Mesendoderm (in vitro differentiated cells): ENCODE measurements at regions not wholly inside any gene's neighbourhood (a gene's known extent, or its start where the extent isn't known, plus 50 kb on each side); places are given as distances from the start of the nearest gene placed in this dataset.

Experiments
- DNase-seq: peaks from one replicate; pipeline ENCODE4 v3.0.0; 2013
- H2AK5ac ChIP-seq: 2 replicates; pipeline ENCODE4 v1.6.1; 2013; ENCODE audit warnings: low read length, inconsistent platforms
- H2BK120ac ChIP-seq: 2 replicates; pipeline ENCODE4 v1.6.1; 2013; ENCODE audit warnings: low read depth, mild to moderate bottlenecking, low read length, moderate library complexity, mixed read lengths
- H2BK15ac ChIP-seq: replicated peaks from 2 replicates; pipeline ENCODE4 v1.6.1; 2013; ENCODE audit warnings: low read depth, mild to moderate bottlenecking, moderate library complexity
- H2BK5ac ChIP-seq: 2 replicates; pipeline ENCODE4 v1.6.1; 2013; ENCODE audit warnings: low read length, inconsistent platforms
- H3K18ac ChIP-seq: 2 replicates; pipeline ENCODE4 v1.6.1; 2013; ENCODE audit warnings: mild to moderate bottlenecking, low read length, mixed read lengths
- H3K23ac ChIP-seq: one replicate; pipeline ENCODE4 v1.6.1; 2013; ENCODE audit warnings: low read length
- H3K27ac ChIP-seq: 2 replicates; pipeline ENCODE4 v1.5.1; 2013; ENCODE audit warnings: low read depth, mild to moderate bottlenecking, inconsistent platforms, low read length, moderate library complexity
- H3K27me3 ChIP-seq: 2 replicates; pipeline ENCODE4 v1.6.1; 2013; ENCODE audit warnings: low read length, control low read depth, mild to moderate bottlenecking, inconsistent platforms; ENCODE audit not compliant: insufficient read depth, poor library complexity
- H3K36me3 ChIP-seq: 2 replicates; pipeline ENCODE4 v1.6.1; 2013; ENCODE audit warnings: low read length, inconsistent platforms; ENCODE audit not compliant: control insufficient read depth, insufficient read depth
- H3K4ac ChIP-seq: one replicate; pipeline ENCODE4 v1.6.1; 2013; ENCODE audit warnings: low read depth, mild to moderate bottlenecking, low read length, moderate library complexity
- H3K4me1 ChIP-seq: 2 replicates; pipeline ENCODE4 v1.6.1; 2013; ENCODE audit warnings: low read depth, low read length, inconsistent platforms; ENCODE audit not compliant: control insufficient read depth
- H3K4me2 ChIP-seq: 2 replicates; pipeline ENCODE4 v1.6.1; 2013; ENCODE audit warnings: low read length
- H3K4me3 ChIP-seq: 2 replicates; pipeline ENCODE4 v1.5.1; 2013; ENCODE audit warnings: mild to moderate bottlenecking, low read length
- H3K56ac ChIP-seq: one replicate; pipeline ENCODE4 v1.6.1; 2013; ENCODE audit warnings: low read length
- H3K79me1 ChIP-seq: 2 replicates; pipeline ENCODE4 v1.6.1; 2013; ENCODE audit warnings: low read length, inconsistent platforms
- H3K79me2 ChIP-seq: 2 replicates; pipeline ENCODE4 v1.6.1; 2013; ENCODE audit warnings: mild to moderate bottlenecking, low read length; ENCODE audit not compliant: control insufficient read depth, insufficient read depth
- H3K9ac ChIP-seq: 2 replicates; pipeline ENCODE4 v1.6.1; 2013; ENCODE audit warnings: low read length, inconsistent platforms
- H4K5ac ChIP-seq: one replicate; pipeline ENCODE4 v1.6.1; 2013; ENCODE audit warnings: low read length
- H4K8ac ChIP-seq: one replicate; pipeline ENCODE4 v1.6.1; 2013; ENCODE audit warnings: low read depth, mild to moderate bottlenecking, control low read depth, low read length, moderate library complexity
- WGBS: extraction: QIAGEN DNeasy Blood & Tissue Kit; methylation state at CpG from one replicate; pipeline ENCODE4 v1.1.7; 2013; ENCODE audit warnings: low lambda C conversion rate, missing lambda C conversion rate; ENCODE audit not compliant: insufficient coverage; ENCODE audit errors: extremely low coverage; 5-methylcytosine and 5-hydroxymethylcytosine counted together

- no peak overlapping the region for H4K8ac ChIP-seq
- no peak overlapping the region for H3K23ac ChIP-seq
- H3K56ac ChIP-seq = no peak overlapping the region
- no peak overlapping the region for H3K4me2 ChIP-seq
- no peak overlapping the region for H3K27ac ChIP-seq
- no peak for DNase-seq
- H3K4ac ChIP-seq = no peak overlapping the region
- H2BK15ac ChIP-seq = no peak overlapping the region
- H3K9ac ChIP-seq = no peak overlapping the region
- no peak overlapping the region for H4K5ac ChIP-seq
- H3K79me1 ChIP-seq = no peaks in the 10 kb centered on the region
- no peak overlapping the region for H2BK5ac ChIP-seq
- no peaks in the 10 kb centered on the region for H3K27me3 ChIP-seq
- no peaks in the 10 kb centered on the region for H3K4me1 ChIP-seq
- no CpG with 5 or more reads among the region's 1 CpG for WGBS
- no peak overlapping the region for H2BK120ac ChIP-seq
- H3K36me3 ChIP-seq = no peaks in the 10 kb centered on the region
- H3K4me3 ChIP-seq = no peak overlapping the region
- H2AK5ac ChIP-seq = no peak overlapping the region
- H3K18ac ChIP-seq = no peak overlapping the region
- H3K79me2 ChIP-seq = no peaks in the 10 kb centered on the region
Measured at GRCh38 chr2:106974891-106975290, 88.9 kb upstream of the ST6GAL2 start.

GRCh38 chr2:106975641-106976040 lies 89.7 kb upstream of the ST6GAL2 start:
- no peak overlapping the region for H3K27ac ChIP-seq

GRCh38 chr2:106976548-106976947 lies 90.6 kb upstream of the ST6GAL2 start:
- no peak overlapping the region for H3K4me3 ChIP-seq
- H3K79me2 ChIP-seq = no peaks in the 10 kb centered on the region
- no peaks in the 10 kb centered on the region for H3K4me1 ChIP-seq
- H3K4me2 ChIP-seq = no peak overlapping the region
- no peak overlapping the region for H3K23ac ChIP-seq
- H2AK5ac ChIP-seq = no peak overlapping the region
- H3K27ac ChIP-seq = no peak overlapping the region
- no peak overlapping the region for H3K18ac ChIP-seq
- H3K79me1 ChIP-seq = no peaks in the 10 kb centered on the region
- no peak overlapping the region for H3K56ac ChIP-seq
- no CpG with 5 or more reads among the region's 6 CpGs for WGBS
- H3K4ac ChIP-seq = no peak overlapping the region
- DNase-seq = no peak
- no peak overlapping the region for H2BK5ac ChIP-seq
- H3K36me3 ChIP-seq = no peaks in the 10 kb centered on the region
- H3K27me3 ChIP-seq = no peaks in the 10 kb centered on the region
- no peak overlapping the region for H4K8ac ChIP-seq
- no peak overlapping the region for H2BK120ac ChIP-seq
- H4K5ac ChIP-seq = no peak overlapping the region
- no peak overlapping the region for H3K9ac ChIP-seq
- no peak overlapping the region for H2BK15ac ChIP-seq

More at GRCh38 chr2:106975641-106976040, 89.7 kb upstream of the ST6GAL2 start:
- Histone ChIP-seq H3K4me2 (no peak overlapping the region), H3K36me3 (no peaks in the 10 kb centered on the region), H3K27me3 (no peaks in the 10 kb centered on the region), H2BK15ac (no peak overlapping the region), H3K56ac (no peak overlapping the region), H3K4me1 (no peaks in the 10 kb centered on the region), H4K5ac (no peak overlapping the region), H2BK120ac (no peak overlapping the region), H4K8ac (no peak overlapping the region), H3K18ac (no peak overlapping the region), H3K9ac (no peak overlapping the region), H3K23ac (no peak overlapping the region), H2AK5ac (no peak overlapping the region), H3K79me1 (no peaks in the 10 kb centered on the region), H3K4me3 (no peak overlapping the region), H3K79me2 (no peaks in the 10 kb centered on the region), H3K4ac (no peak overlapping the region), H2BK5ac (no peak overlapping the region)
- no peak for DNase-seq
- no CpG with 5 or more reads among the region's 1 CpG for WGBS

GRCh38 chr2:106977717-106978116 lies 91.8 kb upstream of the ST6GAL2 start:
- Histone ChIP-seq H4K5ac (no peak overlapping the region), H4K8ac (no peak overlapping the region), H2AK5ac (no peak overlapping the region), H3K18ac (no peak overlapping the region), H3K4ac (no peak overlapping the region), H3K36me3 (no peaks in the 10 kb centered on the region), H3K4me1 (no peaks in the 10 kb centered on the region), H3K4me2 (no peak overlapping the region), H3K56ac (no peak overlapping the region), H3K27ac (no peak overlapping the region), H3K79me1 (no peaks in the 10 kb centered on the region), H3K9ac (no peak overlapping the region), H3K27me3 (no peaks in the 10 kb centered on the region), H2BK15ac (no peak overlapping the region), H3K23ac (no peak overlapping the region), H3K4me3 (no peak overlapping the region), H2BK5ac (no peak overlapping the region), H2BK120ac (no peak overlapping the region), H3K79me2 (no peaks in the 10 kb centered on the region)
- no peak for DNase-seq
- WGBS = no CpG with 5 or more reads among the region's 3 CpGs

GRCh38 chr2:106978647-106979046 lies 92.7 kb upstream of the ST6GAL2 start:
- no peak overlapping the region for H3K56ac ChIP-seq
- H4K5ac ChIP-seq = no peak overlapping the region
- H3K79me2 ChIP-seq = no peaks in the 10 kb centered on the region
- no CpG with 5 or more reads among the region's 13 CpGs for WGBS
- H3K23ac ChIP-seq = no peak overlapping the region
- H3K4me2 ChIP-seq = no peak overlapping the region
- H4K8ac ChIP-seq = no peak overlapping the region
- no peak overlapping the region for H3K4ac ChIP-seq
- no peak overlapping the region for H2AK5ac ChIP-seq
- no peak overlapping the region for H3K9ac ChIP-seq
- H3K18ac ChIP-seq = no peak overlapping the region
- H2BK120ac ChIP-seq = no peak overlapping the region
- no peaks in the 10 kb centered on the region for H3K79me1 ChIP-seq
- no peaks in the 10 kb centered on the region for H3K4me1 ChIP-seq
- H2BK5ac ChIP-seq = no peak overlapping the region
- no peak for DNase-seq
- no peaks in the 10 kb centered on the region for H3K36me3 ChIP-seq
- no peaks in the 10 kb centered on the region for H3K27me3 ChIP-seq
- no peak overlapping the region for H3K27ac ChIP-seq
- no peak overlapping the region for H2BK15ac ChIP-seq
- no peak overlapping the region for H3K4me3 ChIP-seq

GRCh38 chr2:106981491-106981890 lies 95.5 kb upstream of the ST6GAL2 start:
- H4K5ac ChIP-seq = no peak overlapping the region
- no CpG with 5 or more reads among the region's 1 CpG for WGBS

More at GRCh38 chr2:106981491-106981890, 95.5 kb upstream of the ST6GAL2 start:
- Histone ChIP-seq H3K9ac (no peak overlapping the region), H3K79me2 (no peaks in the 10 kb centered on the region), H3K4me3 (no peak overlapping the region), H3K4me1 (no peaks in the 10 kb centered on the region), H3K56ac (no peak overlapping the region), H2BK15ac (no peak overlapping the region), H3K4me2 (no peak overlapping the region), H3K36me3 (no peaks in the 10 kb centered on the region), H2AK5ac (no peak overlapping the region), H2BK120ac (no peak overlapping the region), H3K4ac (no peak overlapping the region), H2BK5ac (no peak overlapping the region), H3K23ac (no peak overlapping the region), H3K27ac (no peak overlapping the region), H3K79me1 (no peaks in the 10 kb centered on the region), H3K27me3 (no peaks in the 10 kb centered on the region), H3K18ac (no peak overlapping the region), H4K8ac (no peak overlapping the region)
- DNase-seq = no peak
